Vagina (tissue), 2 donors: ENCODE measurements at regions not wholly inside any gene's neighbourhood (a gene's known extent, or its start where the extent isn't known, plus 50 kb on each side); places are given as distances from the start of the nearest gene placed in this dataset.

Experiments
- POLR2AphosphoS5 ChIP-seq, 2 donors: sonication (generic); formaldehyde crosslinking; IDR thresholded peaks; one replicate each; pipeline ENCODE4 v1.9.0; 2017; ENCODE audit warnings: antibody characterized with exemption in 2 of 2, mild to moderate bottlenecking in 2 of 2, low read depth in 1 of 2; ENCODE audit not compliant: insufficient read depth in 1 of 2
- TF ChIP-seq, protein P1 (sequence below), 3 experiments: fragments of 450-650 bp in 2 of 3; fragments of 200-600 bp in 1 of 3; sonication (generic) in 1 of 3; IDR thresholded peaks; one replicate each; pipeline ENCODE4 v1.5.1; 2017 to 2019; ENCODE audit warnings: antibody characterized with exemption in 3 of 3, mild to moderate bottlenecking in 2 of 3, moderate library complexity in 2 of 3

DNA sequence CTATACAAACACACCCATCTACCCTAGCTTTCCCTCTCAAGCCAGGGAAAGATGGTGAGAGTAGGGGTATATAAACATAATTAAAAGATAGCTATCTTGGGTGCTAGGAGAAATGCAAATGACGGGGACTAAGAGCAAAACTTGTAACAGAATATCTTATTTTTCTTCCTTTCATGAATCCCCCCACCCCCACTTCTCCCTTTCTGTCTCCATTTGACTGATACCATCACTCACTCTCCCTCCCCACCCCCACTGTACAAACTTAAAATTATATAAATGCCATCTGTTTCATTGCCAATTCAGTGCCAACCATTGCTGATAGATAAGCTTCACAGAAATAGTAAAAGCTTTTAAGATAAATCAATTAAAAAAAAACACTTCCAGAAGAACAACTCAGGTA, 268.6 kb downstream of the SLC6A15 start:
- TF ChIP-seq, protein P1, sequence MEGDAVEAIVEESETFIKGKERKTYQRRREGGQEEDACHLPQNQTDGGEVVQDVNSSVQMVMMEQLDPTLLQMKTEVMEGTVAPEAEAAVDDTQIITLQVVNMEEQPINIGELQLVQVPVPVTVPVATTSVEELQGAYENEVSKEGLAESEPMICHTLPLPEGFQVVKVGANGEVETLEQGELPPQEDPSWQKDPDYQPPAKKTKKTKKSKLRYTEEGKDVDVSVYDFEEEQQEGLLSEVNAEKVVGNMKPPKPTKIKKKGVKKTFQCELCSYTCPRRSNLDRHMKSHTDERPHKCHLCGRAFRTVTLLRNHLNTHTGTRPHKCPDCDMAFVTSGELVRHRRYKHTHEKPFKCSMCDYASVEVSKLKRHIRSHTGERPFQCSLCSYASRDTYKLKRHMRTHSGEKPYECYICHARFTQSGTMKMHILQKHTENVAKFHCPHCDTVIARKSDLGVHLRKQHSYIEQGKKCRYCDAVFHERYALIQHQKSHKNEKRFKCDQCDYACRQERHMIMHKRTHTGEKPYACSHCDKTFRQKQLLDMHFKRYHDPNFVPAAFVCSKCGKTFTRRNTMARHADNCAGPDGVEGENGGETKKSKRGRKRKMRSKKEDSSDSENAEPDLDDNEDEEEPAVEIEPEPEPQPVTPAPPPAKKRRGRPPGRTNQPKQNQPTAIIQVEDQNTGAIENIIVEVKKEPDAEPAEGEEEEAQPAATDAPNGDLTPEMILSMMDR (IDR thresholded peaks at IDR 0.05), result no peak
- no peak for TF ChIP-seq POLR2AphosphoS5 (IDR thresholded peaks at IDR 0.05; ENCODE audit: insufficient read depth in 1 of 2, low read depth in 1 of 2)
